PFSK-1 (cell line): ENCODE measurements at regions not wholly inside any gene's neighbourhood (a gene's known extent, or its start where the extent isn't known, plus 50 kb on each side); places are given as distances from the start of the nearest gene placed in this dataset.

Source experiments
- FOXP2 ChIP-seq: optimal IDR thresholded peaks from 2 replicates; pipeline ENCODE3; 2011; ENCODE audit warnings: borderline replicate concordance, control low read depth, inconsistent platforms; ENCODE audit not compliant: insufficient read depth; ENCODE audit errors: extremely low read length, extremely low read depth
- POLR2AphosphoS5 ChIP-seq: IDR thresholded peaks from 2 replicates; pipeline ENCODE4 v1.6.1; 2012; ENCODE audit warnings: low read depth, mild to moderate bottlenecking, control low read depth, low read length, moderate library complexity
- SIN3A ChIP-seq: IDR thresholded peaks from 2 replicates; pipeline ENCODE4 v1.6.1; 2012; ENCODE audit warnings: mild to moderate bottlenecking, low read length, moderate library complexity, borderline replicate concordance; ENCODE audit not compliant: insufficient read depth
- TAF1 ChIP-seq: IDR thresholded peaks from 2 replicates; pipeline ENCODE4 v1.6.1; 2012; ENCODE audit warnings: low read length, control low read depth, borderline replicate concordance; ENCODE audit not compliant: insufficient read depth
- TF ChIP-seq, protein P1 (sequence below), 2 experiments: IDR thresholded peaks; 2 replicates each; pipeline versions ENCODE4 v1.6.1 to v1.8.0; 2011 to 2012; ENCODE audit warnings: low read depth in 2 of 2, low read length in 2 of 2, control low read depth in 1 of 2, inconsistent platforms in 1 of 2, mild to moderate bottlenecking in 1 of 2, moderate library complexity in 1 of 2; ENCODE audit not compliant: insufficient read depth in 1 of 2

DNA sequence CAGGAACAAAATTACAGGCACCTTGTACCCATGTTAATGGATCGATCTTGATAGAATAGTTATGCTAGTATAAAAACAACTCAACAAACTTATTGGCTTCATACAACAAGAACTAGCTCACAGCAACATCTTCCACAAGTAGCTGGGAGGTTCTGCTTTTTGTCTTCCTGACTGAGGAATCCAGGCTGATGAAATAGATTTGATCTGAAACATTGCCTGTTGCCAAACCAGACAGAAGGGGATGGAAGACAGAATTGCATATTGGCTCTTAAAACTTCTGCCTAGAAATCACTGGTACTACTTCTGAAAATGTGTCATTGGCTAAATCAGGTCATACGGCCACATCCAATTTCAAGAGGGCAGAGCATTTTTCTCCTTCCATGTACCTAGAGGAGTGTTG is 267.3 kb downstream of the RFC3 start:
- TF ChIP-seq, protein P1, sequence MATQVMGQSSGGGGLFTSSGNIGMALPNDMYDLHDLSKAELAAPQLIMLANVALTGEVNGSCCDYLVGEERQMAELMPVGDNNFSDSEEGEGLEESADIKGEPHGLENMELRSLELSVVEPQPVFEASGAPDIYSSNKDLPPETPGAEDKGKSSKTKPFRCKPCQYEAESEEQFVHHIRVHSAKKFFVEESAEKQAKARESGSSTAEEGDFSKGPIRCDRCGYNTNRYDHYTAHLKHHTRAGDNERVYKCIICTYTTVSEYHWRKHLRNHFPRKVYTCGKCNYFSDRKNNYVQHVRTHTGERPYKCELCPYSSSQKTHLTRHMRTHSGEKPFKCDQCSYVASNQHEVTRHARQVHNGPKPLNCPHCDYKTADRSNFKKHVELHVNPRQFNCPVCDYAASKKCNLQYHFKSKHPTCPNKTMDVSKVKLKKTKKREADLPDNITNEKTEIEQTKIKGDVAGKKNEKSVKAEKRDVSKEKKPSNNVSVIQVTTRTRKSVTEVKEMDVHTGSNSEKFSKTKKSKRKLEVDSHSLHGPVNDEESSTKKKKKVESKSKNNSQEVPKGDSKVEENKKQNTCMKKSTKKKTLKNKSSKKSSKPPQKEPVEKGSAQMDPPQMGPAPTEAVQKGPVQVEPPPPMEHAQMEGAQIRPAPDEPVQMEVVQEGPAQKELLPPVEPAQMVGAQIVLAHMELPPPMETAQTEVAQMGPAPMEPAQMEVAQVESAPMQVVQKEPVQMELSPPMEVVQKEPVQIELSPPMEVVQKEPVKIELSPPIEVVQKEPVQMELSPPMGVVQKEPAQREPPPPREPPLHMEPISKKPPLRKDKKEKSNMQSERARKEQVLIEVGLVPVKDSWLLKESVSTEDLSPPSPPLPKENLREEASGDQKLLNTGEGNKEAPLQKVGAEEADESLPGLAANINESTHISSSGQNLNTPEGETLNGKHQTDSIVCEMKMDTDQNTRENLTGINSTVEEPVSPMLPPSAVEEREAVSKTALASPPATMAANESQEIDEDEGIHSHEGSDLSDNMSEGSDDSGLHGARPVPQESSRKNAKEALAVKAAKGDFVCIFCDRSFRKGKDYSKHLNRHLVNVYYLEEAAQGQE (IDR thresholded peaks at IDR 0.05; ENCODE audit: insufficient read depth in 1 of 2, low read depth in 2 of 2, low read length in 2 of 2): no peak
- no peak for TF ChIP-seq FOXP2
- TF ChIP-seq TAF1: no peak
- TF ChIP-seq SIN3A: no peak
- no peak for TF ChIP-seq POLR2AphosphoS5

- TF ChIP-seq TAF1 (no peak), FOXP2 (no peak)
Observed at GRCh38 chr13:34086281-34086680, 268.3 kb downstream of the RFC3 start.

- TF ChIP-seq FOXP2: no peak
- no peak for TF ChIP-seq TAF1
- TF ChIP-seq SIN3A: no peak
- TF ChIP-seq, protein P1 (IDR thresholded peaks at IDR 0.05; ENCODE audit: insufficient read depth in 1 of 2, low read depth in 2 of 2, low read length in 2 of 2): no peak
- TF ChIP-seq POLR2AphosphoS5: no peak
Observed at GRCh38 chr13:34087791-34088190, 269.8 kb downstream of the RFC3 start.

- TF ChIP-seq, protein P1 (IDR thresholded peaks at IDR 0.05; ENCODE audit: insufficient read depth in 1 of 2, low read depth in 2 of 2, low read length in 2 of 2): no peak
- TF ChIP-seq SIN3A: no peak
- no peak for TF ChIP-seq TAF1
- TF ChIP-seq FOXP2: no peak
- no peak for TF ChIP-seq POLR2AphosphoS5
Observed at GRCh38 chr13:34103854-34104253, 285.9 kb downstream of the RFC3 start.

- TF ChIP-seq SIN3A: no peak
- no peak for TF ChIP-seq TAF1
- no peak for TF ChIP-seq POLR2AphosphoS5
Observed at GRCh38 chr13:34104853-34105252, 286.9 kb downstream of the RFC3 start.

DNA sequence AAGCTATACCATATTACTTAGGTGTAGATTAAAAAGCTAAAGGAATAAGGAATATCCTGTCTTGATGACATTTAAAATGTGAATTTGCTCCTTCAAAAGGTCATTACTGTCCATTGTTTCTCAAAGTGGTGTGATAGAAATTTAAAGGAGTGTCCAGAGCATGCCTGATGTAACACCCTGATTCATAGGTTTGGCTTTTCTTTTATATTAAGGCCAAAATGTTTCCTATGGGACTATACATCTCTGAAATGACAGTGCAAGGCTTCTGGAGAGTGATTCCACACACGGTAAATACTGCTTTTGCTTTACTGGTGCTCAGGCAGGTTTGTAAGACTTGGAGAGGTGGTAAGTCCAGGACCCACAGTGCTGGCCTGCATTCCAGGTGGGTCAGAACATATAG is 289.9 kb downstream of the RFC3 start:
- TF ChIP-seq POLR2AphosphoS5: no peak
- TF ChIP-seq, protein P1 (IDR thresholded peaks at IDR 0.05; ENCODE audit: insufficient read depth in 1 of 2, low read depth in 2 of 2, low read length in 2 of 2): no peak
- TF ChIP-seq SIN3A: no peak
- TF ChIP-seq FOXP2: no peak
- TF ChIP-seq TAF1: no peak
